ENCODE measurements at regions not wholly inside any gene's neighbourhood (a gene's known extent, or its start where the extent isn't known, plus 50 kb on each side); places are given as distances from the start of the nearest gene placed in this dataset.

GRCh38 chr17:13735444-13735843 lies 133.7 kb upstream of the HS3ST3A1 start:
- no peak for DNase-seq

GRCh38 chr17:13735861-13736260 lies 134.1 kb upstream of the HS3ST3A1 start:
- DNase-seq = no peak
- Histone ChIP-seq H3K9me3 (peaks cover 0 to 4% (median 0%) of the 10 kb centered on the region in 8 donors), H3K4me1 (no peaks in the 10 kb centered on the region), H3K27ac (no peak overlapping the region), H3K36me3 (no peaks in the 10 kb centered on the region), H3K4me3 (no peak overlapping the region), H3K27me3 (replicated peaks in 1 of 7) (no peaks in the 10 kb centered on the region)
- intact Hi-C loops (cut with DNase I; ENCODE audit: low total_unique reads) = no loop called here
- TF ChIP-seq POLR2AphosphoS5 (IDR thresholded peaks at IDR 0.05) = no peak
- TF ChIP-seq, protein P1, sequence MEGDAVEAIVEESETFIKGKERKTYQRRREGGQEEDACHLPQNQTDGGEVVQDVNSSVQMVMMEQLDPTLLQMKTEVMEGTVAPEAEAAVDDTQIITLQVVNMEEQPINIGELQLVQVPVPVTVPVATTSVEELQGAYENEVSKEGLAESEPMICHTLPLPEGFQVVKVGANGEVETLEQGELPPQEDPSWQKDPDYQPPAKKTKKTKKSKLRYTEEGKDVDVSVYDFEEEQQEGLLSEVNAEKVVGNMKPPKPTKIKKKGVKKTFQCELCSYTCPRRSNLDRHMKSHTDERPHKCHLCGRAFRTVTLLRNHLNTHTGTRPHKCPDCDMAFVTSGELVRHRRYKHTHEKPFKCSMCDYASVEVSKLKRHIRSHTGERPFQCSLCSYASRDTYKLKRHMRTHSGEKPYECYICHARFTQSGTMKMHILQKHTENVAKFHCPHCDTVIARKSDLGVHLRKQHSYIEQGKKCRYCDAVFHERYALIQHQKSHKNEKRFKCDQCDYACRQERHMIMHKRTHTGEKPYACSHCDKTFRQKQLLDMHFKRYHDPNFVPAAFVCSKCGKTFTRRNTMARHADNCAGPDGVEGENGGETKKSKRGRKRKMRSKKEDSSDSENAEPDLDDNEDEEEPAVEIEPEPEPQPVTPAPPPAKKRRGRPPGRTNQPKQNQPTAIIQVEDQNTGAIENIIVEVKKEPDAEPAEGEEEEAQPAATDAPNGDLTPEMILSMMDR (IDR thresholded peaks at IDR 0.05 in 8 of 11, conservative IDR thresholded peaks at IDR 0.05 in 3 of 11) = no peak
- no peak for TF ChIP-seq POLR2A (IDR thresholded peaks at IDR 0.05)
- 81 to 98% (median 87%) methylated on average over 2 of the region's 2 CpGs for WGBS, 5 donors

More at GRCh38 chr17:13735444-13735843, 133.7 kb upstream of the HS3ST3A1 start:
- Histone ChIP-seq H3K4me3 (no peak overlapping the region), H3K27ac (no peak overlapping the region), H3K36me3 (no peaks in the 10 kb centered on the region), H3K9me3 (peaks cover 0 to 4% (median 0%) of the 10 kb centered on the region in 8 donors), H3K27me3 (replicated peaks in 1 of 7) (no peaks in the 10 kb centered on the region), H3K4me1 (no peaks in the 10 kb centered on the region)
- intact Hi-C loops (cut with DNase I; ENCODE audit: low total_unique reads) = no loop called here
- 48 to 91% (median 76%) methylated on average over 2 of the region's 2 CpGs for WGBS, 5 donors
- TF ChIP-seq, protein P1 (IDR thresholded peaks at IDR 0.05 in 8 of 11, conservative IDR thresholded peaks at IDR 0.05 in 3 of 11) = no peak
- TF ChIP-seq POLR2AphosphoS5 (IDR thresholded peaks at IDR 0.05) (no peak), POLR2A (IDR thresholded peaks at IDR 0.05) (no peak)

GRCh38 chr17:13736916-13737315 lies 135.2 kb upstream of the HS3ST3A1 start:
- Histone ChIP-seq H3K9me3 (peaks cover 0 to 3% (median 0%) of the 10 kb centered on the region in 8 donors), H3K27me3 (replicated peaks in 1 of 7) (no peaks in the 10 kb centered on the region), H3K4me3 (no peak overlapping the region), H3K36me3 (no peaks in the 10 kb centered on the region), H3K4me1 (no peaks in the 10 kb centered on the region), H3K27ac (no peak overlapping the region)
- intact Hi-C loops (cut with DNase I; ENCODE audit: low total_unique reads) = no loop called here
- no peak for DNase-seq
- TF ChIP-seq POLR2AphosphoS5 (IDR thresholded peaks at IDR 0.05) (no peak), POLR2A (IDR thresholded peaks at IDR 0.05) (no peak)
- TF ChIP-seq, protein P1 (IDR thresholded peaks at IDR 0.05 in 8 of 11, conservative IDR thresholded peaks at IDR 0.05 in 3 of 11) = no peak

- WGBS, 5 donors = 69 to 77% (median 72%) methylated on average over 3 of the region's 3 CpGs
- Histone ChIP-seq H3K27me3 (replicated peaks in 1 of 7) (no peaks in the 10 kb centered on the region), H3K4me1 (no peaks in the 10 kb centered on the region), H3K9me3 (no peaks in the 10 kb centered on the region), H3K27ac (no peak overlapping the region), H3K4me3 (no peak overlapping the region), H3K36me3 (no peaks in the 10 kb centered on the region)
- no peak for DNase-seq
- TF ChIP-seq, protein P1 (IDR thresholded peaks at IDR 0.05 in 8 of 11, conservative IDR thresholded peaks at IDR 0.05 in 3 of 11) = no peak
- no peak for TF ChIP-seq POLR2AphosphoS5 (IDR thresholded peaks at IDR 0.05)
- TF ChIP-seq POLR2A (IDR thresholded peaks at IDR 0.05) = no peak
- intact Hi-C loops (cut with DNase I; ENCODE audit: low total_unique reads) = no loop called here
These were observed 139.0 kb upstream of the HS3ST3A1 start for GRCh38 chr17:13740686-13741085.
